NCI-H2107 treated with DMSO at 0.1 percent for 48 hours (cell line): ENCODE measurements at regions not wholly inside any gene's neighbourhood (a gene's known extent, or its start where the extent isn't known, plus 50 kb on each side); places are given as distances from the start of the nearest gene placed in this dataset.

Experiments
- DNase-seq: peaks from one replicate; lab custom pipeline; 2025; ENCODE audit not compliant: unreplicated experiment; lab: John Stamatoyannopoulos, UW

DNA sequence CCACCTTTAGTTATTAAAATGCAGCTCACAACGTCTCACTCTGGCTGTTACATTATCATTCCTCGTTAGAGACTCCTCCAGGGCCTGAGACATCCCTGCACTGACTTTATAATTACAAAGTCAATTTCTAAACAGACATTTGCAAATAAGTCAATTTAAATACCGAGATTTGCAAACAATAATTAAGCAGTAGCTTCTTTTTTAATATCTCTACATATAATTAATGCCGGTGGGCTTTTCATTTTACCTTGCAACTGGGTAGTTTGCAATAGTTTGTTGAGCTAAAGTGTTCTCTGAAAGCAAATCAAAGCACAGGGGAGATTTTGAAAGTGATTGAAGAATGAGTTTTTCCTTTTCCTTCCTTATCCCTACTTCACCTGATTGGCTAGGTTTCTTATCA, 154.4 kb downstream of the TLR4 start:
- DNase-seq, result no peak

DNA sequence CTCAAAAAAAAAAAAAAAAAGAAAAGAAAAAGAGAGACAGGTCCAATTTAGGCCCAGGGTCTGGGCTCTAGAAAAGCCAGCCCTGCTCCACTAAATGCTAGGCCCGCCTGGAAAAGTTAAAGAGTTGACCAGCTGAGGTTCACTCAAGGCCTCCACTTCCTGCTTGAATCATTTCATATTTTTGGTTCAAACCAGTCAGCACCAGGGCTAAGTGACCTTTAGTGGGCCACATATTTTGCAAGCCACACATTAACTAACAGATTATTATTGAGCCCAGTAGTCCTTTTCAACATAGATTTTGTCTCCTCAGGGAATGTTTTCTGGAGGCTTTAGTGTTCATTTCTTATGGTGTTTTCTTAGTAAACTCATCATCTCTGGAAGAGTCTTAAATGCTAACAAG, 156.6 kb downstream of the TLR4 start:
- DNase-seq, result no peak

DNA sequence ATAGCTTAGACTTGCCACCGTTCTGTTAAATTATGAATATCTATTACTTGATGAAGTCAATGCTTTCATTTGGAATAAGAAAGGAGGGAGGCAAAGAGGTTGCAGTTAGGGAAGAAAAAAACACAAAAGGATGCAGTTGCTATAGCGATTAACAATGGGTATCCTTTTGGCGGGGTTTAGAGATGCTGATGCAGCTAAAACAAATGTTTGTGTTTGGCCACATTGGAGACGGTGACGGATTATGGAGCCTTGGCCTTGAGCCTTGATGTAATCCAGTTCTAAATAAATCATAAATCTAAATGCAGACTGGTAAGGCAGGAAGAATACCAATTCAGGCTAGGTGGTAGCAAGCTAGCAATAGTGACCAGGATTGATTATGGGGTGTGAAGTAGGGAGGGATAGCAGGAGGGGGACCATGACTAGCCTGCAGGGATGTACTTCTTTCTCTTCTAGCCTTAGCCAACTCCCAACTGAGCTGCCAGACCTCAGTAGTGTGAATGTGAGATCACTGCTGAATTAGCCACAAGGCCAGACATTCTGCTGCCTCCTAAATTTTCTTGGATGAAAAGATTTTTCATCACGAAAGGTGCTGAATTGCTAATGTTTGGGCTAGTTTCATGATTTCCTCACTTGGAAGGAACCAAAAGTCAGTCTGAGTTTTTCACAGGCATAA, 160.3 kb downstream of the TLR4 start:
- no peak for DNase-seq

DNA sequence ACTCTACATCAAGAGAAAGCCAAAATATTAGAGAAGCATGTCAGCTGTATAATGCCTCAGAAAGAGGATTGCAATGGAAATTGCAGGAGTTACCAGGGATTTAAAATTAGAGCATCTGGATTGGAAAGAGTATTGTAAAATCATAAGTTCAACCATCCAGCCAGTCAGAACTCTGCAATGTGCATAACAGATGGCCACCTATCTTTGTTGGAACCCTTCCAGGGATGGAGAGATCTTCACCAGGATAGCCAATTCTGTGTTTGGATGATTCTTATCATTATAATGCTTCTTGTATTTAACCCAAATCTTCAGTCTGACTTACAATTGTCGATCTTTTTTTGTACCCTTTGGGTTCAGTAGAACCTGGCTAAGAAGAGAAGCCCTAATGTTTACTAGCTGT, 164.4 kb downstream of the TLR4 start:
- DNase-seq, result no peak

DNA sequence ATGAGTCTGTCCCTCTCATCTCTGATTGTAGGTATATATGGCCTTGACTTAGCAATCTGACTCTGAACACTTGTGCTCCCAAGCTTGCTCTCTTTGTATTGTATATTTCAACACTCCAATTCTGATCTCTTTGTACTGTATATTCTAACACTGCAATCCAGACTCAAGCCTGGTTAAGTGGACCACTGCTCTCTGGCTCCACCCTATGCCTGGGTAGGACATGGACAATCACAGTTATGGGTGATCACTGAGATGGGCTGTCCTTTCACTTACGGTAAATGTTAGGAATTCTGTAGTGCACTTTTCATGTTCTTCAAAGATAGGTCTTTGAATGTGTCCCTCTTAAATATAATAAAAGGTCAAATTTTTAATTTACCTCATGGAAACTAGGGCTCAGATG, 165.1 kb downstream of the TLR4 start:
- no peak for DNase-seq

DNA sequence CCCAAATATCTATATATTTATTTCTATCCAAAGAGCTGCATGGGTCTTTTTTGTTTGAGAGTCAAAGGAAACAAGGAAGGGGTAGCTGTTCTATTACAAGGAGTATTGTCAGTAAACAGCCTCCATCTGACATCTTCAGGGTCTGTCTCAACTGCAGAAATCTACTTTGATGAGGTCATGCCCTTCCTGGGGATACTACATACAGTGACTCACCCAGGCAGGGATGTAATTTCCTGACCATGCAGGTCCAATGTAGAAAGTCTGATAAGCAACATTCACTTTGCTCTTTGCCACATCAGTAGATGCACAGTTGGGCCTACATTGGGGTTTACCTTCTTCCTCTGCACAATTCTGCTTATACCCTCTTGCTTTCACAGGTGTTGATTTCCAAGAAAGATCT, 165.5 kb downstream of the TLR4 start:
- no peak for DNase-seq

DNA sequence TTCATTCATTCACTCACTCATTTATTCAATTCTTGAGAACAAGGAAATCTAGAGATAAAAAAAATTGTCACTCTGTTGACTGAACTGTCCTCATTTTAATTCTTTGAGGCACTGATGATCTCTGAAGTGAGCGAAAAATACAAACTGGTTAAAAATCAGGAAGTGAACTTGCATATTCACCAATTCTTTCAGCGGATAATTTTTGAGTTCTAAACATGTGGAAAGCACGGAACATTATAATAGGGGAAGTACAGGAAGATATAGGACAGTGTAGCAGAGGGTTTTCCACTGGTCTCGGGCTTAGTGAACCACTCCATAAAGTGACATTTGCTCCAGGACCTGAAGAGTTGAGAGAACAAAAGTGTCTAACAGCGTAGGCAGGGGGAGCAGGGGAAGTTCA, 169.5 kb downstream of the TLR4 start:
- no peak for DNase-seq

DNA sequence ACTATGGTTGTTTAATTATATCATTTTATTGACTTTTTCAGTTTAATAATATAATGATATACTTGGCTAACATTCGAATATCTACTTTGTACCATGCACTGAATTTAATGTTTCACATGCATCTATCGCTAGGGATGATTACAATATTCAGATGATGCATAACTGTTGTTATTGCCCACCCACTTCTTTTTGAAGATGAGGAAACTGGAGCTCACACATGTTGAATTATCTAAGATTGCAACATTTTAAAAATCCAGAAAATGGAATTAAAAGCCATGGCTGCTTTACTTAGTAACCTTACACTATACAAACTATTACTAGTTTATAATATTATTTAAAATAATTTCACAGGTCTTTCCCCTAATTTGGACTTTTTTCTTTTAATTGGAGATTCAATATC, 171.7 kb downstream of the TLR4 start:
- DNase-seq, result no peak

DNA sequence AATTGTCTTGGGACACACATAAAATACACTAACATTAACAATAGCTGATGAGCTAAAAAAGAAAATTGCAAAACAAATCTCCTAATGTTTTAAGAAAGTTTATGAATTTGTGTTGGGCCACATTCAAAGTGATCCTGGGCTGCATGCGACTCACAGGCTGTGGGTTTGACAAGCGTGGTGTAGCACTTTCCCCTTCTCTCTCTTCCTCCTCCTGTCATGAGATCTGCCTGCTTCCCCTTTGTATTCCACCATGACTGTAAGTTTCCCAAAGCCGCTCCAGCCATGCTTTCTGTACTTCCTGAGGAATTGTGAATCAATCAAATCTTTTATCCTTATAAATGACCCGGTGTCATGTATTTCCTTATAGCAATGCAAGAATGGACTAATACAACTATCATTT, 178.0 kb downstream of the TLR4 start:
- DNase-seq, result no peak

DNA sequence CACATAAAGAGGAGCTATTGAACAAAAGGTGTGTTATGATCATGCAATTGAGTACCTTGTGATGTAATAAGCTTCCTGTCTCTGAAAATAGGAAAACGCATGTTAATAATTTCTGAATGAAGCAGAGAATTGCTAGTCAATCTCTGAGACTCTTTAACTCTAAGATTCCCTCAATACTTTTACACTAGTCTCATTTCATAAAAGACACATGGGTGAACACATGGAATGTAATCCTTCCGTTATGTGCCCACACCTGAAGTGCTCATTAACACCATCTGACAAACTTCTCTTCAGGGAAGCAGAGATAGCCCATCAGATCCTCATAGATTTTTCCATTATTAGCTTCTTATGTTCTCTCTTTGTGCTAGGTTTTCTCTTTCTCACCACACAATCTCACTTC, 182.4 kb downstream of the TLR4 start:
- no peak for DNase-seq

DNA sequence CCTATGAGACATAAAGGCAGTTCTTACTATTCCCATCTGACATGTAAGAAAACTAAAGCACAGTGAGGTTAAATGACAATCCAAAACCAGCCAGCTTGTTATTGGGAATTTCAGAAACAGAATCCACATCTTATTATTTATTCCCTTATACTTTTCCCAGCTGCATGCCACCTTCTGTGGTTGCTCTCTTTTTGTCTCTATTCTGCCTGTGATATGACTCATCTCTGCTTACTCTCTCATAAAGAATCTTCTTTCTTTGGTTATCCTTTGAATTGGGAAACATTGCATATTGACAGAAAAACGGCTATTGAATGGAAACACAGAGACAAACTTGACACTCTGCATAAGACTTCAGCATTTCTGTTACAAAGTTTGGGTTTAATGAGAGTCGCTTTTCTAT, 183.2 kb downstream of the TLR4 start:
- DNase-seq, result no peak

DNA sequence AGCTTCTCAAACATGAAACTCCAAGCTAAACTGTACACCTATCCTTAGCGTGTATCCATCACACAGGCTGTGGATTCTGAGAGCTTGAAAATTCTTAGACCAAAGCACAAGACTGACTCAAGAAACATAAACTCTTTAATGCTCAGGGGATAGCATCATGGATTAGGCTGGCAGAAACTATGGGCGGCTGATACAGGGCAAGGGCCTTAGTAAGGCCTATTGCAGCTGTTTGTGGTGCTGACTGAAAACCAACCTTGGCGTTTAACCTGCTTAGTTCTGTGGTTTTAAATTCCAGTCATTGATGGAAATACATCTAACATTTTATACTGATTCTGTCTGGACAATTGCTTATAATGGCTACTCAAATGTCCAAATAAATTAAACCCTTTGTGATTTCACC, 183.7 kb downstream of the TLR4 start:
- DNase-seq, result no peak

DNA sequence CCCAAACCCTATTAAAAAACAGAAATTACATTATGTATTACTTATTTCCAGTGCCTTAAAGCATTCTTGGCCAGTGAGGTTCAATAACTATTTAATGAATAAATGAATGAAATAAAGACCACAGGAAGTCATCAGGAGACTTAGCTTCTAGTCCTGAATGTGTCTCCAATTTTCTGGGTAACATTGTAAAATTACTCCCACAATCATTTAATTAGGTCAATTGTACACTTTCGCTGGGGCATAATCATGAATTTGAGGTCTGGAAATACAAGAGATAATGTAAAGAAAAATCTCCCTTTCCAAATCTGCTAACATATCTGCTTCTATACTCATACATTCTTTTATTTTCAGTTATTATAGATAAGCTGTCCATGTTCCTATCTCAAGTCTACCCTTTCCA, 199.2 kb downstream of the TLR4 start:
- no peak for DNase-seq

DNA sequence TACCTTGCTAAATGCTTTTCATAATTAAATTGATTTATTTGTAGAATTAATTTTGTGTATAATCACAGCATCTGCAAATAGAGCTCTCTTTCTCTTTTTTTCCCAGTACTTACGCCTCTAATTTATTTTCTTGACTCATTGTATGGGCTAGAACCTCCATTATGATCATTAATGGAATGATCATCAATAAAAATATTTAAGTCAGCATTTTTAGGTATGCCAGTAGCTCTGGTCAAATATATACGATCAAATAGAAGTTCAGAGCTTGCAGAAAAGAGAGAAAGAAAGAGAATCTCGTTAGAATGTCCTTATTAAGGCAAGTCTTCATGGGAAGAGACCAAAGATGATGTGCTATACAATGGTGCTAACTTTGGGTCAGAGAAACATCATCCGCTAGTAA, 202.6 kb downstream of the TLR4 start:
- DNase-seq, result no peak

DNA sequence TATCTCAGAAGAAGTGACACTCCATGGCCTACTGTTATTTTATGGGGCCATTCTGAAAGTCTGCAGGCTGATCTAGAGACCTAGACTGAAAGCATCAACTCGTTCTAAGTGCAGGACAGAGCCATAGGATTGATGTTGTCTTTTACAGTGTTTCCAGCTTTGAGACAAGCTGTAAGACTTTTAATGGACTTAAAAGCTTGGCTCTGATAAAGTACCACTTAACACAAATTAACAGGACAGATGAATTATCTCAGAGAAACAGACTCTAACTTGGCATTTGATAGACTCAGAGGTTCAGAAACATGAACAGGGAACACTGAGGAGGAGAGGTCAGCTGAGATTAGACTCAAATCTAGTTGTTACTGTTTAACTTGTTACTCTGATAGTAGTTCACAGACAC, 203.2 kb downstream of the TLR4 start:
- DNase-seq, result no peak

DNA sequence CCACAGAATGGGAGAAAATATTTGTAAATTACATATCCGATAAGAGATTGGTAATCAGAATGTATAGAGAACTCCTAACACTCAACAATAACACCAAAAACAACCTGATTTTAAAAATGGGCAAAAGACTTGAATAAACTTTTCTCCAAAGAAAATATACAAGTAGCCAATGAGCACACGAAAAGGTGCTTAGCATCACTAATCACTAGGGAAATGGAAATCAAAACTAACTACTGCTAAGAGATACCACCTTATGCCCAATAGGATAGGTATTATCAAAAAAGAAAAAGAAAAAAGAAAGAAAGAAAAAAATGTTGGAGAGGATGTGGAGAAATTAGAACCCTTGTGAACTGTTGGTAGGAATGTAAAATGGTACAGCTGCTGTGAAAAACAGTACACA, 212.1 kb downstream of the TLR4 start:
- no peak for DNase-seq

DNA sequence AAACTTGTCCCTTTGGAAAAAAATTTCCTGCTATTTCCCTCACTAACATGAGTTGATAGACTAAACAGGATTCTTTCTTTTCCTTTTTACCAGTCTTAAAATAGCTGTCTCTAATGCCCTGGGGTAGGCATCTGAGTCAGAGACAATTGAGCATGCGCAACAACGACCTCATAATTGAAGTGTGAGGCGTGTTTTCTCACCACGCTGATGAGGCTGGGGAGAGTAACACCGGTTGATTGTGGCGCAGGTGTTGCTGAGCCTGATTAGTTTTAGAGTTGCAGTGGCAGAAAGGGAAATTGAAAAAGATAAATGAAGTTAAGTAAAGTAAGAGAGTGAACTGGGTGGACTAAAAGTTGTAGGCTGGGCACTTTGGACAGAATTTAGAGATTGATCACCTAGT, 213.7 kb downstream of the TLR4 start:
- DNase-seq, result no peak

DNA sequence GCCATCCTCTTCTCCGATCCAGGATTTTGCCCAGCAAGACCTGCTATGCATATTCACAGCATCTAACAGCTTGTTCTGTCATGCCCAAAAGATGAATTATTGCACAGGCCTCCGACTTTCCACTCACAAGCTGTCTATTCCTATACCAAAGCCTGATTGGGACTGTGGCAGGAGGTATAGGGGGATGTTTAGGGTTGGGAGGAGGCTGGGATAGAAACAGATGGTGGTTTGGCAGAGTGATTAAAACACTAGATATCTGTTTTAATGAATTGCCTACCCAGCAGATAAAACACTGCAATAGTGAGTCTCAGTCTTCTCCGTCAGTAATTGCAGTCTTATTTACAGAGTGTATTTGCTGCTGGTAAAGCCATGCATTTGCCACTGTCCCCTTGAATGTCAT, 215.3 kb downstream of the TLR4 start:
- DNase-seq, result no peak

DNA sequence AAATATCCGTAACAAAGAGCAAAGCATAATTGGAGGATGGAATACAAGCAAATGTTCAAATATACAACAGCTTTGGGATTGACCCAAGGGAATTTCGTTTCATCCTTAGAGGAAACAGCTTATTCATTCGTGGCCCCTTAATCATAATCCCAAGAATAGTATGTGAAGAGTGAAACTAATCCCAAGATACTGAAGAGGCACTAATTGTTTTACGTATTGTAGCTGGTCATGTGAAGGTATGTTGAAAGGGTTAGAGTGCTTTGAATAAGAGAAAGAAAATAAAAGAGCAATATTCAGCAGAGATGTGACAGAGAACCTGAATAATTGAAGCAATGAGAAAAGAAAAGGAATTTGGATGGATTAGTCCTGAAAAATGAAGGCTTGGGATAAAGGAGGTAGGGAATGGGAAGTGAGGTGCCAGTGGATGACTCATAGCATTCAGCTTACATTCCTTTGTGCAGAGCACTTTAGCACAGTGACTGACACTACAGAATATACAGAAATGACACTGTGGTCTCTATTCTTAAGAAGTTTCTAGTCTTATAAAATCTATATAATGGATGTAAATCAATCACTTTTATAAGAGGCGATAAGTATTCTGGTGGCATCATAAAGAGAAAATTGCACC, 221.9 kb downstream of the TLR4 start:
- no peak for DNase-seq

DNA sequence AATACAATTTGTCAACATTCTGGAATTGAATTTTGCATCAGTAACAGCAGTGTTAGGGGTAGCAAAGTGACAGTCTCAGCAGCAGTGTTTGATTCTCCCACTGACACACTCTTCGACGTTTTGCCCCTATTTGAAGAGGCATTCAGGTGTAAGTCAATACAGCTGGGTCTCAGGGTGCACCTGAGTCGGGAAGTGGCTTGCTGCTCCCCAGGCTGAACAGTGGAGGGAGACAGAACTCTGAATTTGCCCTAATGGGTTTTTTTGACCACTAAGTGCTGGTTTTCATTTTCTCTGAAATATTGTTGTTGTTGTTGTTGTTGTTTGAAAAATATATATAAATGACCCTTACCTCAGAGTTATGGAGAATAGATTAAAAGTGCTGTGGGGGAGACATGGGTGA, 223.2 kb downstream of the TLR4 start:
- peak; percentile 3 for DNase-seq

DNA sequence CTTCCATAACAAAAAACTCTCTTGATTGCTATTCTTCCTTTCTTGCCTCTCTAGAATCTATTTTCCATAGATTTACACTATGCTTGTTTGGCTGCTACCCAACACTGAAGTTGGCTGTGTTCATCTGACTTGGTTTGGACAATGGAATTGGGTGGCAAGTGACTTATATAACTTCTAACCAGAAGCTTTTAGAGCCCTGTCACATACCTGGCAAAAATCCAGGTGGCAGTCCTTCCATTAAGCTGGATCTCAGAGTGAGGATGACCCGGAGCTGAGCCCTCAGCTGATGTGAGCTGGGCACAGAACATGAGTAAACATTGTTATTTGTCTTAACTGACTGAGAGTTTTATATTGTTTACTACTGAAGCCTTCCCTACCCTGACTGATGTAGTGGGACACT, 225.7 kb downstream of the TLR4 start:
- DNase-seq, result no peak

DNA sequence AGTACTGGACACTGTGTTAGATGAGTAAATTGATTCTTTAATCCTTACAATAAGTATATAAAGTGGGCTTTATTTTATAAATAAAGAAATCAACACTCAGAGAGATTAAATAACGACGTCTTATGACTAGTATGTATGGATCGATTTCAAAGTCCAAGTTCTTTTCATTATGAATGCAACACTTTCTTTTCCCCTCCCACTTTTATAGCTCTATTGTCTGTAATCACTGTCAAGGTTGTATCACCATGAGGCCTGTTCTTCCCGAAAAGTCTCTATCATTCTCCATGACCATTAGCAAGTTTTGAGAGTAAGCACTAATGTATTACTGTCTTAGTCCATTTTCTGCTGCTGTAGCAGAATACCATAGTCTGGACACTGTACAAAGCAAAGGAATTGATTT, 228.4 kb downstream of the TLR4 start:
- no peak for DNase-seq
